Activated CD4-positive, CD25-positive, alpha-beta regulatory T cell treated with anti-CD3 and anti-CD28 coated beads, Interleukin-2, amount 50 U/mL, for 24 hours (primary cell): ENCODE measurements at regions not wholly inside any gene's neighbourhood (a gene's known extent, or its start where the extent isn't known, plus 50 kb on each side); places are given as distances from the start of the nearest gene placed in this dataset.
"Not testable (repeated sequence)": the region's sequence is repeated elsewhere in the genome, so short reads cannot be mapped to it uniquely, and the experiment has no call there.

ENCODE experiments used
- ATAC-seq, 2 donors: fragments of 150-1000 bp; cut with Tn5 transposase; one replicate each; pipeline ENCODE4 v1.10.0; 2021; ENCODE audit warnings: mild to moderate bottlenecking in 1 of 2, moderate library complexity in 1 of 2

DNA sequence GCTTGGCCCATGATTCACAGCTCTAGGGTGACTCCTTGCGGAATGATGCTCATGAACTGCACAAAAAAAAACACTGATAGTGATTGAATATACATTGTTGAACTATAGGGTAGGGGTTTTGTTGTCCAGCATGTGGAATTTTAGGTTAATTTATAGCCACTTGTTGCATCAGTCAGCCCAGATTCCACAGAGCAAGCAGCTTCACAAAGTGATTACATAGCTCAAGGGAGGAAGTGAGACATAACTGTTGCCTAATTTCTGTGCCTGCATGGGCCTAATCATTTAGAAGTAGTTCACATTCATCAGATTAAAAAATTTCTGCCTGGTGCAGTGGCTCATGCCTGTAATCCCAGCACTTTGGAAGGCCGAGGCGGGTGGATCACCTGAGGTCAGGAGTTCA, 142.2 kb upstream of the ZNF722 start:
- not testable (repeated sequence) for ATAC-seq

DNA sequence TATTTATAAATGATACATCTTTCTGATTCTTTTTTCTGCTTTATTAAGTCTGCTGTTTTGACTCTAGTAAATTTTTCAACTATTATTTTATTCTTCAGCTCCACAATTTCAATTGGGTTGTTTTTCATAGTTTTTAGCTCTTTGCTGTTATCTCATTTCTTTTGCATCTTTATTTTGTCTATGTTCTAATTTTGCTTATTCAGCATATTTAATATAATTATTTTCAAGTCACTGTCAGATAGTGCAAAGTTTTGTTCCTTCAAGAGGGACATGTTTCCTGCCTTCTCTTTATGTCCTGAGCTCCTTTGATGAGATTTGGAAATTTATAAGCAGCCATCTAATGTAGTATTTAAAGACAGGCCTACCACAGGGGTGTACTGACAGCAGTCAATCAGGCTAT, 131.5 kb upstream of the ZNF722 start:
- ATAC-seq = no peak

DNA sequence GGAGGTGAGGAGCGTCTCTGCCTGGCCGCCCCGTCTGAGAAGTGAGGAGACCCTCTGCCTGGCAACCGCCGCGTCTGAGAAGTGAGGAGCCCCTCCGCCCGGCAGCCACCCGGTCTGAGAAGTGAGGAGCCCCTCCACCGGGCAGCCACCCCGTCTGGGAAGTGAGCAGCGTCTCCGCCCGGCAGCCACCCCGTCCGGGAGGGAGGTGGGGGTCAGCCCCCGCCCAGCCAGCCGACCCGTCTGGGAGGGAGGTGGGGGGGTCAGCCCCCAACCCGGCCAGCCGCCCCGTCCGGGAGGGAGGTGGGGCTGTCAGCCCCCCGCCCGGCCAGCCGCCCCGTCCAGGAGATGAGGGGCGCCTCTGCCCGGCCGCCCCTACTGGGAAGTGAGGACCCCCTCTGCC, 124.4 kb upstream of the ZNF722 start:
- ATAC-seq = not testable (repeated sequence)

DNA sequence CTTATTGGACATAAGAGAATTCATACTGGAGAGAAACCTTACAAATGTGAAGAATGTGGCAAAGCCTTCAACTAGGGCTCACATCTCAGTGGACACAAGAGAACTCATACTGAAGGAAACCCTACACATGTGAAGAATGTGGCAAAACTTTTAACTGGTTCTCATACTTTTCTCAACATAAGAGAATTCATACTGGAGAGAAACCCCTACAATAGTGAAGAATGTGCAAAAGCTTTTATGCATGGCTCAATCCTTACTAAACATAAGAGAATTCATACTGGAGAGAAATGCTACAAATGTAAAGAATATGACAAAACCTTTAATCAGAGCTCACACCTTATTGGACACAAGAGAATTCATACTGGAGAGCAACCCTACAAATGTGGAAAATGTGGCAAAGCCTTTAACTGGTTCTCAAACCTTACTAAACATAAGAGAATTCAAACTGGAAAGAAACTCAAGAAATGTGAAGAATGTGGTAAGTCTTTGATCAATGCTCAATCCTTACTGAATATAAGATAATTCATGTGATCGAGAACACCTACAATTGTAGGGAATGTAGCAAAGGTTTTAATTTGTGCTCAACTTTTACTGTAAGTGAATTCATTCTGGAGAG, 121.8 kb upstream of the ZNF722 start:
- ATAC-seq = no peak

DNA sequence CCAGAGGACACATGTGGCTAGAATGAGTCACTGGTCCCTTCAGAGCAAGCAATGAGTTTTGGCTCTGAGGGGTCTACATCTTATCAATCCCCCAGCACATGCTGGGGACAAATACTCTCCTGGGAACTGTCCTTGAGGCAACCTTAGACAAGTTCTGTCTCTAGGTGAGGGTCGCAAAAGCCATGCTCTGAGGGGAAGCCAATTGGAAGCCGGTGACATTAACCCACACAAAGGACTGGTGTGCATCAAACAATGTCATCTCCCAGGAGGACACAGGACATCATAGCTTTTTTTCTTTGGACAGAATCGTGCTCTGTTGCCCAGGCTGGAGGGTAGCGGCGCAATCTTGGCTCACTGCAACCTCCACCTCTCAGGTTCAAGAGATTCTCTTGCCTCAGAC, 111.6 kb upstream of the ZNF722 start:
- ATAC-seq = no peak

DNA sequence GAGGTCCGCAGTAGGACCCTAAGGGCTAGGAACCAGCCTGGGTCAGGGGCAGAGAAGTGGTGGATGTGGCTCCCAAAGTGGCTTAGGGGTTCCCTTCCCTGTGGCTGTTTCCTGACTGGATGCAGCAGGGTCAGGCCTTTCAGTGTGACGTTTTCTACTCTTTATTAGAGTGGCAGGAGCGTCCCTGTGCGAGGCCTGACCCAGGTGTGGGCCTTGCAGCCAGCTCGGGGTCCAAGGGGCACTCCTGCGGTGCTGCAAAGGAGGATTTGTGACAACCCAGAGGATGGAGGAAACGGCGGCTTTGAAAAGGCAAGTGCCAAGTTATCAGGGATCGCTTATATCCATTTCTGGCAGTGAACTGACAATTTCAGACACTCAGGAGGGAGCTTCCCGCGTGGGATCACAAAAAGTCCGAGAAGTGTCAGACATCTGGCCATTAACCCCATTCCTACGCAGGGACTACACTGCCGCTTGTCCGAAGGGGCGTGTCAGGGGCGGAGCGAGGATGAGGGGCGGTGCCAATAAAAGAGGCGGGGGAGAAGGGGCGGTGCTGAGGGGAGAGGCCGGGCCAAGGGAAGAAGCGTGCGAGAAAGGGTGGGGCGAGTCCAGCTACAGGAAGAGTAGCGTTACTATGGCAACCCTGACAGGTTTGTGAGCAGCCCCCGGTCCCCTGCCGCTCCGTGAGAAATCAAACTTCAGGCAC, 98.8 kb upstream of the ZNF722 start:
- peak; percentile 78 to 80 for ATAC-seq

DNA sequence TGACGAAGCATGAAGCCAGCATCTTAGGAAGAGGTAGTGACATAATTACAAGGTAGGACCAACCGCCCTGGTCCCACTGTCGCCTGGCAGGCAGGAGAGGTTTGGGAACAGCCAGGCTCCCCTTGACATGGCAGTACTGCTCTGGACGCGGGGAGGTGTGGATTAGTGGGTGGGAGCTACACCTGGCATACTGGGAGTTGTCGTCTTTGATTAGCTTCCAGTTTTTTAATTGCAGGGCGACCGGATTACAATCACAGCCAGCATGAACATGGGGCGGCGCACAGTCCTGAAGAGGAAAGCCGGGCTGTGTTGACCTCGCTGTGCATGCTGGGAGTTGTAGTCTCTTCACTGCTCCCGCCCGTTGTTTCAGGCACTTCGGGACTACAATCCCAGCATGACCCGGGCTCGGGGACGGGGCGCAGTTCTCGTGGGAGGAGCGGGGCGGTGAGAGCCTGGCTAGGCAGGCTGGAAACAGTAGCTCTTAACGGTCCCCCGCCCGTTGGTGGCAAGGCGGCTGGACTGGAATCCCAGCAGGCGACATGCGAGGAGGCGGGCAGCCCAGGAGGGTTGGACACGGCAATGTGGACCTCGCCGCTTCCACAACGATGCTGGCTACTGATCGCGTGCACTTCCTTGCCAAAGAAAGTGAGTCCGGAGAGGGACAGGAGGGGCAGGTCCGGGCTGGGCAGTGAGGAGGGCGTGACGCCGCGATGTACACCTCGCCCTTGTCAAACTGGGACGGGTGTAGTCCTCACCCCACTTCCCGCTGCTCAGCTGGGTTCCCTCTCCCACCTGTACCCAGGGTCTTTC, 98.0 kb upstream of the ZNF722 start:
- ATAC-seq = peak; percentile 97 to 99

DNA sequence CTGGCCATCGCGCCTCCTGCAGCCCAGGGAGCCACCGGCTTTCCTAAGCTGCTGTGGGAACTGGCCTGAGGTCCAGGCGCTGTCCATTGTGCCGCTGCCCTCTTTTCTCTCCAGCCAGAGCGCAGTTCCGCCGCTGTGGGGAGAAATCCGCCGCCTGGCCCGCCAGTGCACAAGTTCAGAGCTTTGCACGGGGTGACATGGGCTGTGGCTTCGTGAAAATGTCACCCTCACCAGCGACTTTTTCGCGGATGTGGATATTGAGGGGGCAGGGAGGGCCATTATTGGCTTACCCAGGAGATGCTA, 97.5 kb upstream of the ZNF722 start:
- ATAC-seq = not testable (repeated sequence)

DNA sequence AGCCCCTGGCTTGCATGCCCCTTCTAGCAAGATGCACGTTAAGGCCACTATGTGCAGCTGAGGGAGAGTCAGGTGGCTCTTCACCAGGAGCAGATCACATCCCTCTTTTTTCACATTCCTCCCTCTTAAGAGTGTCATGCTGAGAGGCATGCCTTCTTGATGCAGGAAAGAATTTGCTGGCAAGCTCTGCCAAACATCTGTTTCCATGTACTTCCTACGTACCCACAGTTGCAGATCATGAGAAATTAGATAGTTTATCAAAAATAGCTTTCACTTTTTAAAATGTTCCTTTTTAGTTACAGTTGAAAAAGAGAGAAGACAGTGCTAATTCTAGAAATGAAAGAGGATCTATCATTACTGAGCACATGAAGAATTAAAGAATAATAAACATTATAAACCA, 79.7 kb upstream of the ZNF722 start:
- ATAC-seq = no peak

DNA sequence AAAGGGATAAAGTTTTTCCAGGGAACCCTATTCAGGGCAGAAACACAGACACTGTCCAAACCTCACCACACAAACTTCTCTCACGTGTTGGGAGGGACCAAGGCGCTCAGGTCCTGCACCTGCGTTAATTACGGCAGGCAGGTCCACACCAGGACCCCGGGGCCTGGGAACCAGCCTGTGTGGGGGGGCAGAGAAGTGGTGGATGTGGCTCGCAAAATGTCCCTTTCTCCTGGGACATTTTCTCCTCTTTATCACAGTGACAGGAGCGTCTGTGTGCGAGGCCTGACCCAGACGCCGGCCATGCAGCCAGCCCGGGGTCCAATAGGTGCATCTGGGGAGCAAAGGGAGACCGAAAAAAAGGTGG, 73.4 kb upstream of the ZNF722 start:
- ATAC-seq = no peak

DNA sequence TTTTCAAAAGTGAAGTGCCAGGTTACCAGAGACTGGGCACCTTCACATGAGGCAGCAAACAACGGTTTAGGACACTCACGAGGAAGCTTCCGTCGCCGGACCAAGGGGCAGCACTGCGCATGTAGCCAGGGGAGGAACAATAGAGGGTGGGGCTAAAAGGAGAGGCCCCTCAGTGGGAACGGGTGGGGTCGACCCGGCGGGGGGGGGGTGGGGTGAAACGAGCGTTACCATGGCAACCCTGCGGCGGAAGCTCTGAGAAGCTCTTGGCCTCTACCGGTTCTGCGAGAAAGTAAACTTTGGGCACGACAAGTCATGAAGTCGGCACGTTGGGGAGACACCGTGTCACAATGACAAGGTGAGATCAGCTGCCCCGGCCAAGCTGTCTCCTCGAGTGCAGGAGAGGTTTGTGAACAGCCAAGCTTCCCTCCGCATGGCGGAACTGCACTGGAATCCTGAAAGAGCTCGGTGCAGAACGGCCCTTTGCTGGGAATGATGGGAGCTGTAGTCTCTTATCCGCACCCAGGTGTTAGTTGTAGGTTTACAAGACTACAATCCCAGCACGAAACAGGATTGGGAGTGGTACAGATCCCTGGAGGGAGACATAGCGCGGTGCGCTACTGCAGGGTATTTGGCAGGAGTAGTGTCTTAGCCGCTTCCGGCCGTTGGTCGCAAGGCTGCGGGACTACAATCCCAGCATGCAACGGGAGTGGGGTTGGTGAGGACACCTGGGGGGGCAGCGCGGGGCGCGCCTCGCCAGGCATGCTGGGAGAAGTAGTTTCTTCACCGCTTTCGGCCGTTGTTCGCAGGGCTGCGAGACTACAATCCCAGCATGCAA, 72.8 kb upstream of the ZNF722 start:
- ATAC-seq = peak; percentile 98

DNA sequence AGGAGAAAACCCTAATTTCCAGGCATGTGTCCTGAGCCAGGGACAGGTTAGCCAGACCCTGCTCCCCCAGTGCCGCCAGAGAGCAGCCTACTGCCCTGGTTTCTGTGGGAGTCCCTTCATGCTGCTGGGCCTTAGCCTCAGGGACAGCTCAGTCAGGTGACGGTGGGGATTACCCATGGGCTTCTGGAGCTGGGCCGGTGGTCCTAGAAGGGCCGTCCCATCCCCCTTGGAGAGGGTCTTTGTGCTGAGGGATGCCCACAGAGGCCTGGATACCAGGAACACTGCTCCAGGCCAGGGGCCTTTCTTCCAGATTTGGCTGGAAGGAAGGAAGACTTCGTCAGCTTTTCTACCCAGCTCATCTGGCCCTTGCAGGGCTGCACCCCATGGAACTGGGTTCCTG, 71.4 kb upstream of the ZNF722 start:
- ATAC-seq = no peak

DNA sequence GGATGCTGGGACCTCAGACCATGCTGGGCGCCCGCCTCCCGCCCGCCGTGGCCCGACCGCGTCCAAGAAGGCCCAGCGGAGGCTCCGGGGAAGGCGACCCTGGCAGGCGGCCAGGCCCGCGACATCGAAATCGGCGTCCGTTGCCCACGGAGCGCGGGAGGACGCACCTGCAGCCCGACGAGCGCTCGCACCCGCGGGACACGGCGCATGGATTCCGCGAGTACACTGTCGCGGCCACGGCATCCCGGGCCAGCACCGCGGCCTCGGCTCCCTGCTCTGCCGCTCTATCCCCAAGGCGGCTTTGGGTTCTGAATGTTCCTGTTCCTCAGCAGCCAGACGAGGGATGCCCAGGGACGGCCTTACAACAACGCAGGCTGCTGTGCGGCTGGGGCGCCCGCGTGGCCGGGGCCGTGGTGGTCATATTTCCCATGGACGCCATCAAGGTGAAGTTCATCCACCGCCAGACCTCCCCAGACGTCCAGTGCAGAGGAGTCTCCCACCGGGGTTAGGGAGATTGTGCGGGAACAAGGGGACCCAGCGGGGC, 67.5 kb upstream of the ZNF722 start:
- no peak for ATAC-seq

DNA sequence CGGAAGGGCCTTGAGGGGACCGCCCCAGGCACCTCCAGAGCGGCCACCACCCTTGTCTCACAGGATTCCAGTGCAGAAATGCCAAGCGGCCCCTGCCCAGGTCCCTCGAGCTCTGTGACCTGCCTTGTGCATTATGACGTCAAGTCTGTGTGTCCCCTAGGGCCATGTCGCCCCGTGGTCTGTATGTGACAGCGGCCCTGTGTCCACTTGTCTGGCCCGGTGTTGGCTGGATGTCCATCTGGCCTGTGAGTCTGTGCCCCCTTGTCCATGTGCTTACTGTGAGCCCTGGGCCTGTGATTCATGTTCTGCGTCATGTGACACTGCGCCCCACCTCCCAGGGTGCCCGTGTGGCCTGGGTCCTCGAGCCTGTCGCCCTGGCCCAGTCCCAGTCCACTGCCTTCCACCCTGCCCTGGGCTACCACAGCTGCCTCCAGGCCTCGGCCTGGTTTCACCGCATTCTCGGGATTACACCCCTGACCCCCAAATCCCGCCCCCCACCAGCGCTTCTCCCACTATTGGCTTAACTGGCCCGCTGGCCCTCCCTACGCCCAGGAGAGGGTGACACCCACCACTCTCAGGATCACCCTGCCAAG, 66.6 kb upstream of the ZNF722 start:
- ATAC-seq = no peak
